Muscle of leg (tissue), 3 donors: ENCODE measurements at regions not wholly inside any gene's neighbourhood (a gene's known extent, or its start where the extent isn't known, plus 50 kb on each side); places are given as distances from the start of the nearest gene placed in this dataset.

Experiments
- DNase-seq: peaks from one replicate; pipeline ENCODE4 v3.0.0; 2013
- H3K27ac ChIP-seq: one replicate; pipeline ENCODE4 v1.5.1; 2013; ENCODE audit warnings: mild to moderate bottlenecking, low read length, control low read depth
- H3K27me3 ChIP-seq: one replicate; pipeline ENCODE4 v1.6.1; 2013; ENCODE audit warnings: low read length; ENCODE audit not compliant: control insufficient read depth, insufficient read depth
- H3K36me3 ChIP-seq: one replicate; pipeline ENCODE4 v1.6.1; 2013; ENCODE audit warnings: low read length; ENCODE audit not compliant: control insufficient read depth, insufficient read depth
- H3K4me1 ChIP-seq: one replicate; pipeline ENCODE4 v1.6.1; 2013; ENCODE audit warnings: low read length; ENCODE audit not compliant: control insufficient read depth, insufficient read depth
- H3K4me3 ChIP-seq: one replicate; pipeline ENCODE4 v1.5.1; 2013; ENCODE audit warnings: low read length, control low read depth
- H3K9me3 ChIP-seq: replicated peaks from 2 replicates; pipeline ENCODE4 v1.6.1; 2013; ENCODE audit warnings: low read depth, low read length; ENCODE audit not compliant: control insufficient read depth
- WGBS: methylation state at CpG from one replicate; pipeline ENCODE4 v1.1.5; 2013; ENCODE audit warnings: missing lambda C conversion rate; ENCODE audit not compliant: insufficient coverage; 5-methylcytosine and 5-hydroxymethylcytosine counted together

- 40% methylated on average over 1 of the region's 1 CpG for WGBS
Observed at GRCh38 chr16:64017796-64018195, 1104.1 kb downstream of the CDH11 start.

GRCh38 chr16:64013856-64014255 lies 1108.0 kb downstream of the CDH11 start:
- Histone ChIP-seq H3K4me3 (no peak overlapping the region), H3K36me3 (no peaks in the 10 kb centered on the region), H3K27ac (no peak overlapping the region), H3K27me3 (no peaks in the 10 kb centered on the region), H3K4me1 (peaks cover 2% of the 10 kb centered on the region), H3K9me3 (no peaks in the 10 kb centered on the region)
- peak; percentile 28 for DNase-seq
- WGBS: no CpG with 5 or more reads among the region's 1 CpG

More at GRCh38 chr16:64017796-64018195, 1104.1 kb downstream of the CDH11 start:
- H3K9me3 ChIP-seq: no peaks in the 10 kb centered on the region
- no peaks in the 10 kb centered on the region for H3K4me1 ChIP-seq
- H3K4me3 ChIP-seq: no peak overlapping the region
- H3K36me3 ChIP-seq: no peaks in the 10 kb centered on the region
- no peak overlapping the region for H3K27ac ChIP-seq
- no peaks in the 10 kb centered on the region for H3K27me3 ChIP-seq
- DNase-seq: peak; percentile 15

DNA sequence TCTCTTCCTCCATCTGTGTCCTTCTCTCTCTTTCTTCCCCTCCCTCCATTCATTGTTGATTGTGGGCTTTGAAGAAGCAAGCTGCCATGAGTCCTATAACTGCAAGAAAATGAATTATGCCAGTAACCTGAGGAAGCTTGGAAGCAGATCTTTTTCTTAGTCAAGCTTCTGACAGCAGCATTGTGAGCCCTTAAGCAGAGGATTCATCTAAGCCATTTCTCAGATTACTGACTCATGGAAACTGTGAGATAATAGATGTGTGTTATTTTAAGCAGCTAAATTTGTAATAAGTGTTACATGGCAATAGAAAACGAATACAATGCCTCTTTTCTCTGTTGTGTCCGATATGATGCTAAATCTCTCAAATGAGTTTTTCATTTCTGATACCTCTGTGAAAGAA lies 1109.7 kb downstream of the CDH11 start:
- Histone ChIP-seq H3K27ac (no peak overlapping the region), H3K9me3 (no peaks in the 10 kb centered on the region), H3K27me3 (no peaks in the 10 kb centered on the region), H3K36me3 (no peaks in the 10 kb centered on the region), H3K4me1 (peaks cover 2% of the 10 kb centered on the region), H3K4me3 (no peak overlapping the region)
- peak; percentile 73 for DNase-seq
- no CpG with 5 or more reads among the region's 2 CpGs for WGBS

DNA sequence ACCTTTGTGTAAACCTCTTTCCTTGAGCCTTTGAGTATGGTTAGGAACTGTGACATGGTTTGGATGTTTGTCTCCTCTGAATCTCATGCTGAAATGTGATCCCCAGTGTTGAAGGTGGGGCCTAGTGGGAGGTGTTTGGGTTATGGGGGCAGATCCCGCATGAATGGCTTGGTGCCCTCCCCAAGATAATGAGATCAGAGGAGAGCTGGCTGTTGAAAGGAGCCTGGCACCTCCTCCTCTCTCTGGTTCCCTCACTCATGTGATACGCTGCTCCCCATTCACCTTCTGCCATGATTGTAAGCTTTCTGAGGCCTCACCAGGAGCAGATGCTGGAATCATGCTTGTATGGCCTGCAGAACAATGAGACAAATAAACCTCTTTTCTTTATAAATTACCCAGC lies 1110.2 kb downstream of the CDH11 start:
- WGBS: 83% methylated on average over 1 of the region's 2 CpGs
- no peak overlapping the region for H3K4me3 ChIP-seq
- no peaks in the 10 kb centered on the region for H3K27me3 ChIP-seq
- no peaks in the 10 kb centered on the region for H3K36me3 ChIP-seq
- H3K4me1 ChIP-seq: peaks cover 2% of the 10 kb centered on the region
- no peaks in the 10 kb centered on the region for H3K9me3 ChIP-seq
- H3K27ac ChIP-seq: no peak overlapping the region
- DNase-seq: no peak

GRCh38 chr16:64008131-64008530 lies 1113.7 kb downstream of the CDH11 start:
- H3K4me3 ChIP-seq: no peak overlapping the region
- no peaks in the 10 kb centered on the region for H3K27me3 ChIP-seq
- DNase-seq: no peak
- H3K4me1 ChIP-seq: peaks cover 2% of the 10 kb centered on the region
- no peaks in the 10 kb centered on the region for H3K9me3 ChIP-seq
- H3K27ac ChIP-seq: no peak overlapping the region
- H3K36me3 ChIP-seq: no peaks in the 10 kb centered on the region
- 100% methylated on average over 1 of the region's 2 CpGs for WGBS

DNA sequence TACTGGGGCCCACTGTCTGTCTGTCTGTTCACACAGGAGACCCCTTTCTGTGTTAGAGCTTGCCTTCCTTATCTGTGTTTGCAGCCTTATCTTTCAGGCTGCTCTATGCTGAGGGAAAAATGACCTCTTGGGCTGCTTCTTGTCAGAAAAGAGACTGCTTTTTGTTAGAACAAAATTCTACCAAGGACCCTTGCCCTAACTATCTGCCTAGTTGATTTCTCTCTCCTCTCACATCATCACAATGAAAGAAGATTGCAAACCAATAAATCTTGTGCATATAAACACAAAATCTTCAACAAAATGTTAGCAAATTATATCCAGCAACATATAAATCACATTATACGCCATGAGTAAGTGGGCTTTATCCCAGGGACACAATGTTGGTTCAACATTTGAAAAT lies 1117.7 kb downstream of the CDH11 start:
- WGBS: no CpG with 5 or more reads among the region's 1 CpG
- no peak overlapping the region for H3K27ac ChIP-seq
- DNase-seq: no peak
- H3K4me3 ChIP-seq: no peak overlapping the region
- no peaks in the 10 kb centered on the region for H3K36me3 ChIP-seq
- no peaks in the 10 kb centered on the region for H3K4me1 ChIP-seq
- H3K27me3 ChIP-seq: no peaks in the 10 kb centered on the region
- no peaks in the 10 kb centered on the region for H3K9me3 ChIP-seq

GRCh38 chr16:63995025-63995424 lies 1126.8 kb downstream of the CDH11 start:
- H3K27ac ChIP-seq: no peak overlapping the region
- no peaks in the 10 kb centered on the region for H3K9me3 ChIP-seq
- H3K4me3 ChIP-seq: no peak overlapping the region
- H3K4me1 ChIP-seq: no peaks in the 10 kb centered on the region
- WGBS: 100% methylated on average over 5 of the region's 8 CpGs
- H3K27me3 ChIP-seq: no peaks in the 10 kb centered on the region
- no peaks in the 10 kb centered on the region for H3K36me3 ChIP-seq
- DNase-seq: no peak

DNA sequence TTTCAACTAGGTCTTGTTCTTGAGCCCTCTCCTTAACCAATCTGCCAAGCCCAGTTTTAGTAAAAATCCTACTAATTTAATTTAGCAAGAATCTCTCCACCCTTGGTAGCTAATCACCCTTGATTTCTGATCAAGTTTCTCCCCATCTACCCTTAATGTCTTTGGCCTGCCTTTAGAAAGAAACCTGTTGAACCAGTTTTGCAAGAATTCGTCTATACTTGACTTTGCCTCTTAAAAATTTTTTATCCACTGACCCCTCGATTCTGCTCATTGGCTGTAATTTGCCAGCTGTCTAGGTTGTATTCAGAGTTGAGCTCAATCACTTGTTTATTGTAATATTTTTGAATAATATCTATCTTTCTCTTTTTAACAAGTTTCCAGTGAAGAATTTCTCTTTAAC lies 1138.5 kb downstream of the CDH11 start:
- H3K4me3 ChIP-seq: no peak overlapping the region
- no peaks in the 10 kb centered on the region for H3K9me3 ChIP-seq
- 20% methylated on average over 1 of the region's 2 CpGs for WGBS
- H3K27me3 ChIP-seq: no peaks in the 10 kb centered on the region
- no peaks in the 10 kb centered on the region for H3K4me1 ChIP-seq
- no peaks in the 10 kb centered on the region for H3K36me3 ChIP-seq
- DNase-seq: no peak
- H3K27ac ChIP-seq: no peak overlapping the region

GRCh38 chr16:63982741-63983140 lies 1139.1 kb downstream of the CDH11 start:
- H3K36me3 ChIP-seq: no peaks in the 10 kb centered on the region
- no peaks in the 10 kb centered on the region for H3K9me3 ChIP-seq
- WGBS: no CpG with 5 or more reads among the region's 3 CpGs
- no peak for DNase-seq
- H3K4me1 ChIP-seq: no peaks in the 10 kb centered on the region
- H3K27ac ChIP-seq: no peak overlapping the region
- H3K4me3 ChIP-seq: no peak overlapping the region
- no peaks in the 10 kb centered on the region for H3K27me3 ChIP-seq

DNA sequence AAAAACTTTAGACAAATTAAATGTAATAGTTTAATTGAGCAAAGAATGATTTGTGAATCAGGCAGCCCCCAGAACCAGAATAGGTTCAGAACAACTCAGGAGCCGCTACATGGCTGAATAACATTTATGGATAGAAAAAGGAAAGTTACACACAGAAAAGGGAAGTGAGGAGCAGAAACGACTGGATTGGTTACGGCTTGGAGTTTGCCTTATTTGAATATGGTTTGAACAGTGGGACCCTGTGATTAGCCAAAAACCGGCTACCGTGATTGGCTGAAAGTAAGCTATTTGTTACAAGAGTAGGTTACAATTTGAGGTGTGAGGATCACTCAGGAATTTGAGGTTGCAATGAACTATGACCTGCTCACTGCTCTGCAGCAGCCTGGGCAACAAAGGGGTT lies 1139.8 kb downstream of the CDH11 start:
- Histone ChIP-seq H3K9me3 (no peaks in the 10 kb centered on the region), H3K4me3 (no peak overlapping the region), H3K27ac (no peak overlapping the region), H3K27me3 (no peaks in the 10 kb centered on the region), H3K36me3 (no peaks in the 10 kb centered on the region), H3K4me1 (no peaks in the 10 kb centered on the region)
- 81% methylated on average over 5 of the region's 5 CpGs for WGBS
- no peak for DNase-seq

DNA sequence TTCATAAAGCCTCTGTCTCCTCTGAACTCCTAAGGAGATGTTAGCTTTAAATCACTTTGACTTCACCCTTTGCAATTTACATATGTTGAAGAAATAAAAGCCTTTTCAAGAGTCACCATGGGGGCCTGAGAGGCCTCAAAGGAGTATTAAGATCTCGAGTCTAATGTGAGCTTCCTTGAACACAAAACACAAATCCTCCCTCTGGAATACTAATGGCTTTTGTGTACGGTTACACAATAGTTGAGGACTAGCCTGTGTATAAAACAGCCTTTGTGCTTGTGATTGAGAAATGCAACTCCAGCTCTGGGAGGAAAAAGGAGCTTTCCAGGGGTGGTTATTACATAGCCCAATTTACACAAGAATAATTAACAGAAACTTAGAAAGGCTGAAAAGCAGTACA lies 1140.2 kb downstream of the CDH11 start:
- no CpG with 5 or more reads among the region's 2 CpGs for WGBS
- DNase-seq: no peak
- no peaks in the 10 kb centered on the region for H3K9me3 ChIP-seq

More for the DNA sequence above, 1140.2 kb downstream of the CDH11 start:
- Histone ChIP-seq H3K4me3 (no peak overlapping the region), H3K27me3 (no peaks in the 10 kb centered on the region), H3K36me3 (no peaks in the 10 kb centered on the region), H3K27ac (no peak overlapping the region), H3K4me1 (no peaks in the 10 kb centered on the region)
